ENCODE measurements at regions not wholly inside any gene's neighbourhood (a gene's known extent, or its start where the extent isn't known, plus 50 kb on each side); places are given as distances from the start of the nearest gene placed in this dataset.

- Histone ChIP-seq H3K4ac (ENCODE audit: low read depth, low read length) (no peak overlapping the region), H3K79me1 (ENCODE audit: insufficient read depth, low read depth, low read length, poor library complexity, severe bottlenecking) (no peaks in the 10 kb centered on the region), H2AK5ac (ENCODE audit: insufficient read length, low read length) (no peak overlapping the region), H4K8ac (replicated peaks; ENCODE audit: insufficient read length, low read depth, low read length) (no peak overlapping the region), H3K9me3 (ENCODE audit: control insufficient read depth, low read depth, low read length) (no peaks in the 10 kb centered on the region), H2BK5ac (ENCODE audit: insufficient read length, low read length) (no peak overlapping the region), H4K91ac (ENCODE audit: insufficient read length, low read depth, low read length) (no peak overlapping the region), H3K23ac (ENCODE audit: insufficient read length, low read depth, low read length) (no peak overlapping the region), H2BK120ac (ENCODE audit: low read depth, low read length, poor library complexity, severe bottlenecking) (no peak overlapping the region), H3K14ac (ENCODE audit: insufficient read depth, low read length) (no peak overlapping the region), H4K20me1 (ENCODE audit: control insufficient read depth, insufficient read depth, insufficient read length) (no peaks in the 10 kb centered on the region), H3K27me3 (ENCODE audit: insufficient read depth, low read length) (no peaks in the 10 kb centered on the region), H2BK20ac (ENCODE audit: low read depth, low read length, poor library complexity, severe bottlenecking) (no peak overlapping the region), H3K4me1 (ENCODE audit: insufficient read depth, low read length) (no peaks in the 10 kb centered on the region), H3K4me2 (ENCODE audit: insufficient read depth, insufficient read length, low read length) (no peak overlapping the region), H3K9ac (ENCODE audit: extremely low read depth, insufficient read length, low read length) (no peak overlapping the region), H3K23me2 (ENCODE audit: insufficient read length, low read depth, low read length, poor library complexity, severe bottlenecking) (peaks cover 5% of the 10 kb centered on the region), H2BK15ac (ENCODE audit: low read depth, low read length) (no peak overlapping the region), H4K5ac (ENCODE audit: insufficient read length, low read depth, low read length) (no peak overlapping the region), H2AFZ (ENCODE audit: low read length) (no peak overlapping the region), H3K56ac (ENCODE audit: insufficient read length, low read depth, low read length) (no peak overlapping the region), H3K27ac (ENCODE audit: insufficient read length, low read depth, low read length) (no peak overlapping the region), H2BK12ac (ENCODE audit: insufficient read length, low read depth, low read length) (no peak overlapping the region), H3K18ac (ENCODE audit: insufficient read length, low read depth, low read length) (no peak overlapping the region), H3K79me2 (ENCODE audit: insufficient read depth, low read length) (no peaks in the 10 kb centered on the region), H3T11ph (ENCODE audit: low read length) (no peak overlapping the region)
- H3K27me3 Mint-ChIP-seq (ENCODE audit: low read depth) = peaks cover 12% of the 10 kb centered on the region
- no peaks in the 10 kb centered on the region for H3K9me3 Mint-ChIP-seq
- H3K4me1 Mint-ChIP-seq = peaks cover 15 to 20% of the 10 kb centered on the region in 2 experiments
- no peaks in the 10 kb centered on the region for H3K36me3 Mint-ChIP-seq (ENCODE audit: insufficient read depth in 1 of 3, low read depth in 3 of 3)
- H3K4me3 Mint-ChIP-seq = no peak overlapping the region
- no peak for DNase-seq
- H3K27ac Mint-ChIP-seq = no peak overlapping the region
- no CpG with 5 or more reads among the region's 3 CpGs for WGBS (ENCODE audit: extremely low coverage, insufficient read length, low lambda C conversion rate)
- no peak for TF ChIP-seq CTCF (conservative IDR thresholded peaks at IDR 0.05)
These were observed 178.7 kb upstream of the TLE3 start for GRCh38 chr15:70276401-70276800.
